Amygdala (tissue), 56 donors: ENCODE measurements at regions not wholly inside any gene's neighbourhood (a gene's known extent, or its start where the extent isn't known, plus 50 kb on each side); places are given as distances from the start of the nearest gene placed in this dataset.
A peak's percentile ranks its signal among the peaks of the same experiment; 100 is the strongest.

Source experiments
- DNase-seq, 56 donors: peaks; one replicate each; lab custom pipeline; 2025; lab: John Stamatoyannopoulos, UW

DNA sequence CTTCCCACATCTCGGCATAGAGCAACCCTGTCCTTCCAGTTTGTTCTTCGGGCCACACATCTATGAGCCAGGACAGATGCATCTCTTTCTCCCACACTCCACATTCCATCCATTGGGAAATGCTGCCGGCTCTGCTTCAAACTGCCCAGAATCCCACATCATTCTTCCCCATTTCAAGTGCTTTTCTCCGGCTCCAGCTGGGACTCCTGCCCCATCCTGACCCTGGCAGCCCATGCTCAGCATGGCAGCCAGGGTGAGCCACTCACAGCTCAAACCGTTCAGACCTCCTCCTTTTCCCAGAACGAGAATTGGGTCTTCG, 132.8 kb upstream of the SDK2 start:
- no peak for DNase-seq

DNA sequence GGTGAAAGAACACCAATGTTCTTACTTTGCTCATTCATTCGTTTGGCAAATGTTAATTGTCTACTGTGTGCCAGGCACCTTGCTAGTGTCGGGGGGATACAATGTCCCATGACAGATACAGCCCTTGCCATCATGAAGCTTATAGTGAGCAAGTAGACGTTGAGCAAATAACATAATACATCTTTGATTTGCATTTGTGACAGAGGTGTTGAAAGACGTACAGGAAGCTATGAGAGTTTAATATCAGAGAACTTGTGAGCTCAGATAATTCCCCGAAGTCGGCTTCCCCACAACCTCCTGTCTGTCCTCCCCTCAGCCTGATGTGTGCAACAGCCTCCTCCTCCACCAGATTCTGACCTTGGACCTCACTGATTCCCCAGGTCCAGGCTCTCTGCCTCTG, 138.0 kb upstream of the SDK2 start:
- no peak for DNase-seq

- DNase-seq = no peak
Observed at GRCh38 chr17:73782641-73783381, 138.6 kb upstream of the SDK2 start.

DNA sequence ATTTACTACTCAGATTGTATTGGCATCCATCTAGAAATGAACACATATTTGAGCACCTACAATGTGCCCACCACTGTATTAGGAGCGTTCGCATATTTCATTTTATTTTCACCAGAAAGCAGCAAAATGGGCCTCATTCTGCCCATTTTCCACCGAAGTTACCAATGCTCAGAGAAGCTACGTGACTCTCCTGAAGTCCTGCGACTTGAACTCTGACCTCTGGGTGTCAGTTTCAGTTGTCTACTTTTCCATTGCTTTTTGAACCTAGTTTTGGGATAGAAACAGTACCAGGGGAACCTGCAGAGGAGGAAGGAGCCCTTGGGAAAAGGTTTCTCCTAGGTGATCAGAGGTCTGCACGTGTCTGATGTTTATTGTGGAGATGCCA, 139.1 kb upstream of the SDK2 start:
- no peak for DNase-seq

DNA sequence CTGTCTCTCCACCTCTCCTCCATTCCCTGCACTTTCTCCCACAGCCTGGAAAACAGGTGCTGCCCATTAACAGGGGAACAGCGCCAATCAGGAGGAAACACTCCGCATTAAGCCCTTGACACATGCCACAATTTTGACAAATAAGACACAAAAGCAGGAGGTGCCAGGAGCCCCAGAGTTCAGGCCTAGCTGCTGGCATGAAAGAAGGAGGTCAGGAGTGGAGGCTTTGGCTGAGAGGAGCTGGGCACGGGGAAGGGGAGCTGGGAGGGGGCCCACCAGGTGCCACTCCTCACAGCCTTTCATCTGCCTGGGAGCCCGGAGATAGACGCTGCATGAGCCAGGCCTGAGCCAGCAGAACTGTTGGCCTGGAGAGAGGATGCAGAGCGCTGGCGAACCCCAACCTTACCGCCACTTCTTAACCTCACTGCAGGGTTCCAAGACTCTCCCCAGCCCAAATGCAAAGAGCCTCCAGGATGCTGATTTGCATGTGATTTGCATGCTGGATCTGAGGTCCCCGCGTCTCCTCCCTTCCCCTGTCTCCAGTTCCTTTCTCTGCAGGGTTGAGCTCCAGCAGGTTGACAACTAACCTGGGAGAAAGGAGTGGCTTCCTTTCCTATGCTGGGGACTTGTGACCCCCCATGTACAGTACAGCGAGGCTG, 139.8 kb upstream of the SDK2 start:
- no peak for DNase-seq

DNA sequence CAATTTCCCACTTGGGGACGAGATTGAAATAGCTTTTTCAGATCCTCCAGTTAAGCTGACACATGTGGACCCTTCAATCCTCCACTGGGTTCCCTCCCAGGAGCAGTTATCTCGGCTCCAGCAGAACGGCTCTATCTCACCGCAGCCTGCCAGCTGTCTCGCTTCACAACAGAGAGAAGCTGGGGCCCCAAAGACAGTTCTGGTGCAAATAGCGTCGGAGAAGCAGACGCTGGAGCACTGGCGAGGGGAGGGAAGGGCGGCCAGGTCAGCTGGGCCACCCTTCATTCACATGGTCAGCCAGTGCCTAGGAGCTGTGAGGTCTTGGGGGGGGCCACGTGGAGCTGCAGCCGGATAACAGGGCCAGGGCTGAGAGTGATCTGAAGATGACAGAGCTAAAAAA, 141.3 kb upstream of the SDK2 start:
- no peak for DNase-seq

DNA sequence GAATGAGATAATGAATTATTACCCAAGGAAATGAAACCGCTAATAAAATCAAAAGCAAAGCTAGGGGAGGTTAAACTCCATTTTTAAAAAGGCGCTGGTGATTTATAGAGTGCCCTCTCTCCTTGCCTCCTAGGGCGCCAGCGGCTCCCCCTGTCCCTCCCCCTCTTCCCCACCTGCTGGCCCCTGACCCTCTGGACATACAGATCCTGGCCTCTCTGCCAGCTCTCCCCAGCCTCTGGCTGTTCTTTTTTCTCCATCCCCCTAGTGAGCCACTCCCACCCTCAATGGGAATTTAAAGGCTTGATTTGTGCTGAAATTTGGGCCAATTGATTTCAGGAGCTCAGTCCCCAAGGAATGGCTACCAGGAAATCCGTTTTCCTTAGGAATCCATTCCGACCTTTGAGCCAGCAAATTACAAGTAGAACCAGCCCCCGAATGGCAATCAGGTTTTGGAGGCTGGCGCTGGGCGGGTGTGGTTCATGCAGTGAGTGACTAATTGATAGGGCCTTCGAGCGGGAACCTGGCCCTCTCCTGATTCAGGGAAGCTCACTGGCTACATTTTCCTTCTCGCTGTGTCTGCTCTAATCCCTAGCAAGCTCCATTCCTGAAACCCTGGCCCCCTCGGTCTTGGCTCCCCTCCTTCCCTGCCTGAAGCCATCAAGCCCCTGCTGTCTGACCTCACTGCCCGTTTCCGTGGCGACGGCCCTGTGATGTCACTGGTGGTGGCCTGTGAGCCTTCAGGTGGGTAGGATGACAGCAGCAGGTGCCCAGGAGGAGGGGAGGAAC, 141.9 kb upstream of the SDK2 start:
- no peak for DNase-seq

DNA sequence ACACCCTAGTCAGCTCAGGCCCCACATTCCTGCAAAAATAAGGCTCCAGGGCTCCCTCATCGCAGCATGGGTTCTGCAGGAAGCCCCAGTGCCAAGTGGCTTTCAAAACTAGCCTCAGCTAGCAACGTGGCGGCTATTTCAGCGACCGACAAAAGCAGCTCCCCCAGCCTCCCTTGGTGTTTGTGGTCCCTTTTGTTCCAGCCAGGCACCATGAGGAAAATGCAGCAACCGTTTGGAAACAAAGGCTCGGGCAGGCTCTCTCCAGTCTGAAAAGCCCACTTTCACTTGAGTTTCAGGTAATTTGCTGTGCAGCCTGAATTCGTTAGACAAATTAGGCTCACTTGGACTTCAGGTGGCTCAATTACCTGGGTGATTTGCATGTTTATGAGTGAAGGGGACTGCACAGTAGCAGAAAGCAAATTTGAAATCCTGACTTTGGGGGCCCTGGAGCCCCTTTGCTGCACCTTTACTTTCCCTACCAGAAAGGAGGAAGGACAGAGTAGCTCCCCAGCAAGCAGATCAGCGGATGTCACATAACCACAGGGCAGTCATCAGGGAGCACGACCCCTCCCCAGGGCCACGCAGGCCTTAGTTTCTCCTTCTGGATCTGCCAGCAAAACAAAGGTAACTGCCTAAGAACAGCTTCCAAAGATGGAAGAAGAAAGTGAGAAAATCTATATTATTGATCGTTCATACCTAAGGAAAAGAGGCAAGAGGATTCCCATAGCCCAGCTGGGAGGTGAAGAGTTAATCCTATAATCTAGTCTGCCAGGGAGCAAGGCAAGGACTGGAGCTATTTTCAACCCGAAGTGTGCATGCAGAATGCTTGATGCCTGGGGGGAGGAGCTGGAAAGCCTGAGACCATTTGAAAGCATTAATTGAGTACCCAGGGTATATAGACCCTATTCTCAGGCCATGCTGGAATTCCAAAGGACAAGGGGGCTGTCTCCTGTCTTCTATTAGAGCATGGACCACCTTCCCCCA, 143.1 kb upstream of the SDK2 start:
- no peak for DNase-seq

DNA sequence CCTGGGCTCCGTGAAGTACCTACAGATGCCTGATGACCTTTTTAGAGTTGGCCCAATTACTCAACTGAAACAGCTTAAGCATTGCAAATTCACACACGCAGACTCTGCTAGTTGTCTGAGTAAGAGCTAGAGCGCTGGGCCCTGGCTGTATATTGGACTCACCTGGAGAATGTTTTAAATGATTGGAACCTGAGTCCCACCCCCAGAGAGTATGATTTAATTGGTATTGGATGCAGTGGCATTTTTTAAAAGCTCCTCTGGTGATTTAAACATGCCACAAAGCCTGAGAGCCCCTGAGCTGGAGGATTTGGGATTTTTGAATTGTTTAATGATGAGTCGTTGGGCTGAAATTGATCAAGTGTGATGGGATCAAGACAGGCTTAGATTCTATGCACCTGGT, 143.9 kb upstream of the SDK2 start:
- no peak for DNase-seq

DNA sequence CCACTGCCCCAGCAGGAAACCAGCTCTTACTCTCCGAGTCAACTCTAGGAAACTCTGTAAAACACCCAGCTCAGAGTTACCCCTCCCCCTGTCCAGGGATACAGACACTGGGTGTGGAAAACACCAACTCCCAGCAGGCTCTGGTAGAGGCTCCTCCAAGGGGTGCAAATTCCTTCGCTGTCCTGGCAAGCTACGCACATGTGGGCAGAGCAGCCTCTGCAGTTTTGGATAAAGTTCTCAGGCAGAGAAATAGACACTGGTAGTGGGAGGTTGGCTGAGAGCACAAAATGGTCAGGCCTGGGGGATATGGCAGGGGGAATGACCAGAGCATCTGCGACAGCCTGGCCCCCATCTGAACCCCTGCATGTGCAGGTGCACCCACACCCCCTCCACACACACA, 146.9 kb upstream of the SDK2 start:
- no peak for DNase-seq

- no peak for DNase-seq
Observed at GRCh38 chr17:73791631-73792030, 147.4 kb upstream of the SDK2 start.

- no peak for DNase-seq
Observed at GRCh38 chr17:73792994-73793393, 148.7 kb upstream of the SDK2 start.

- no peak for DNase-seq
Observed at GRCh38 chr17:73794336-73794735, 150.1 kb upstream of the SDK2 start.

DNA sequence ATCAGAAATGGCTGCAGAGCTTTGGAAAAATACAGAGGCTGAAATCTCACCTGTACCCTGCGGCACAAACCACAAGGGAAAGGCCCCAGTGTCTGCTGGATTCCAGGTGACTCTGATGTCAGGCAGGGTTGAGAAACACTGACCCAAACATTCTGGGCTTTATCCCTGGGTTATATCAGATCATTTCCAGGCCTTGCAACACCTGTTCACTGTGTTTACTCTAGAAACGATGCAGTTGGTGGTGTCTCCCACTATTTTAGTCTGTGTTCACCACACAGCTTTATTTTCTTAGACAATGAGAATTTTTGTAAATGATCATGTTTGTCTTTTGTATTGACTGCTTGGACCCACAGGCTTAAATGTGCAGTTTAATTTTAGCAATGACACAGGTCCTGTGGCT, 151.5 kb upstream of the SDK2 start:
- DNase-seq = no peak

GRCh38 chr17:73797594-73798110, 153.4 kb upstream of the SDK2 start:
- no peak for DNase-seq

DNA sequence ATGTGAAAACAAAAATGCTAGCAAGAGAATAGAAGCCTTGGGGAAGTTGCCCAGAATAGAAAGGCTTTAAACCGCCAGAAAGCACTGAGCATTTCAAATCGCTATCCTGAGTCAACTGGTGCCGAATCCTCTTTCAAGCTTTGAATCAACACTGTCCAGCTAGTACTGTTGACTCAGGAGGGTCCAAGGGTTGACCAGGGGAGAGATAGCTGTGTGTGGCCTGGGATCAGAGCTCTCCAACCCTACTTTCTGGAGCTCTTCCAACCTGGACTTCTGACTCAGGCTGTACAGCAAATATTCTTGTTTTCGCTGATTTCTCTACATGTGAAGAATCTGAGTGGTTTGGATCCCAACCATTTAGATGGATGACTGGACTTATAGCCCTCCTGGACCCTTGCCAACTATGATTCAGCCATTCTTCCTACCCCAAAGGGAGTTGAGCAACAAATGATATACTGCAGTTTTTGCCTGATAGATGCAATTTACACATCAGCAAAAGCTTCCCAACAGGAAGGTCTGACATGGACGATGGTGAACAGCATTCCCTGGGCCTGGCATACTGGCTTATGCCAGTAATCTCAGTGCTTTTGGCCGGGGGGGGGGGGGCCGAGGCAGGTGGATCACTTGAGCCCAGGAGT, 154.0 kb upstream of the SDK2 start:
- peak in 1 of 56 donors; percentile 4 for DNase-seq

DNA sequence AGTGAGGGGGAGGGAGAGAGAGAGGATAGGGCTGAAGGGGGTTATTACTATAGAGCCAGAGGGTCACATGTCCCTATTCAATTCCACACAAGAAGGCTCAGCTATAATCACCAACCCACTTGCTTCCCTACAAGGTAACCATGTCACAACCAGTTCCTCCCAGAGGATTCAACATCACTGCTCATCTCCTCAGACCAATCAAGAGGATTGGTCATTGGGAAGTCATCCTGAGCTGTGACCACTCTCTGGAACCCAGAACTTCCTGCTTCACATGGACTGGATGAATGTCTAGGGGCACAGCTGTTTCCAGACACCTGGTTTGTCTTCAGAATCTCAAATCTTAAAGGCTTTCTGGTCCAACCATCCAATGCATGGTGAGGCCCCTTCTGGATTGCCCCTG, 154.9 kb upstream of the SDK2 start:
- DNase-seq = no peak

DNA sequence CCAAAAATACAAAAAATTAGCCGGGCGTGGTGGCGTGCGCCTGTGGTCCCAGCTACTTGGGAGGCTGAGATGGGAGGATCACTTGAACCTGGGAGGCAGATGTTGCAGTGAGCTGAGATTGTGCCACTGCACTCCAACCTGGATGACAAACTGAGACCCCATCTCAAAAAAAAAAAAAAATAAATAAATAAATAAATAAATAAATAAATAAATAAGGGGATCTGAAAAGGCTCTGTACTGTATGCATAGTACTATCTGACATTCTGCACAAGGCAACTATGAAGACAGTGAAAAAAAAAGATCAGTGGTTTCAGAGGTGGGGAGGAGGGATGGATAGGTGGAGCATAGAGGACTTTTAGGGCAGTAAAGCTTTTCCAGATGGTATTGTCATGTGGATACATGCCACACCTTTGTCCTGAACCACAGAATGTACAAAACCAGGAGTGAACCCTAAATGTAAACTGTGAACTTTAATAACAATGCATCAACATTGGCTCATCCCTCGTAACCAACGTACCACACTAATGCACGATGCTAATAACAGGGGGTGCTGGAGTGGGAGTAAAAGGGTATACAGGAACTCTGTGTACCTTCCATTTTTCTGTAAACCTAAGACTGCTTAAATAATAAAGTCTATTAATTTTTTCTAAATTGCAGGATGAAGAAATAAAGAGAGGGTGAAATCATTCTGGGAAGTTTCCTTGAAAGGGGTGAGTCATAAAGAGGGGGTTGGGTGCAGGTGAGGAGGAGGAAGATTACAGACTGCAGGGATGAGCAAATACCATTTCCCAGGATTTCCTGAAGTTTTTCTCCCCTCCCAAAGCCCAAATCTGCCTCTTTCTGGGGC, 155.8 kb upstream of the SDK2 start:
- DNase-seq = no peak

DNA sequence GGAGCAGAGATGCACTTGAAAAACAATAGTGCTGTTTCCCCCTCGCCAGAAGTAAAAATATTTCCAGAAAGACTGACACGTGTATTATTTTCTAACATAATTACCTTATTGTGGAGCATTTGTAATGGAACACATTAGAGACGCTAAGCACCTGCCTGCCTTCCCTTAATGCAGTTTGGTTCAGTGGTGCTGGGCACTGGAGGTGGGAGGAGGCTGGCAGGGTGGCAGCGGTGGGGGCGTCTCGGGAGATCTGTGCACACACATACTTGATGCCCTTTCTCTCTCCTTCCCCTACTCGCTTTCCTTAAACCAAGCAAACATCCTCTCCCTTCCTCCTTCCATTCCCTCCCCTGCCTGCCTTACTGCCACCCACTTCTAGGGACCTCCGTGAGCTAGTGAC, 156.6 kb upstream of the SDK2 start:
- DNase-seq = no peak
